GM19397 (cell line): ENCODE measurements at regions not wholly inside any gene's neighbourhood (a gene's known extent, or its start where the extent isn't known, plus 50 kb on each side); places are given as distances from the start of the nearest gene placed in this dataset.

Experiments used
- ATAC-seq: cut with Tn5 transposase; IDR thresholded peaks from one replicate; pipeline ENCODE4 v1.9.1; 2021; ENCODE audit warnings: mild to moderate bottlenecking, moderate library complexity; ENCODE audit not compliant: unreplicated experiment

DNA sequence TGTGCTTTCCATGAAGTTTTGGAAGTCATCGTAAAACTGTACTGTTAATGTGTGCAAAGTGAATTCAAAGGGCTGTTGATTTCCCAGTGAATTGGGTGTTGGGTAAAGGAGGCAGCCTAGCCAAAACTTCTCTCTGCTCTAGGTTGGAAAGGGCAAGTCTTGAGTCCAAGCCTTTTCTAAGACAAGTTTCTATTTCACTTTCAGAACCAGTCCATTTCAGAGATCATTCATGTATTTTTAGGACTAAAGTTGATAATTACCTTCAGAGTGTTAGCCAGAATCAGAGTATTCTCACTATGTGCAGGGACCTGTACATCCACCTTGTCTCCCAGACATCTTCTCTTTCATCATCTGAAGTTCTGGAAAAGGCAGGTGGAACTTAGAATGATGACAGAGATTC is 636.1 kb upstream of the KLHL29 start:
- ATAC-seq: peak; percentile 53

DNA sequence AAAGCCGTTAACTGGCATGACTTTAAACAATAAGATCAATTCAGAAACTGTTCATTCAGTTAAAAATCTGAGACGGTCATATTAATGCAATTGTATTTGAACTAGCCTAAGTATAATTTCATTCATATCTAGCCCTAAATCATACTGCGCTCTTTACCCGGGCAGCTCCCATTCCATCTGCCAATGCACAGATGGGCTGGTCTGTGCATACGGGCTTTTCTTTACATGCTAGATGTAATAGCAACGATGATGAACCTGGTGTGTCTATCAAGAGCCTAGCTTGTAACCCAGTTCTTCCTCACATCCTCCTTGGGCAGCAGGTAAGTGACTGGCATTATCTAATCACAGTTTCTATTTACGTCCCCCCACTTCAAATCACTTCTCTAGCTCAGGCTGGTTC is 631.5 kb upstream of the KLHL29 start:
- no peak for ATAC-seq

DNA sequence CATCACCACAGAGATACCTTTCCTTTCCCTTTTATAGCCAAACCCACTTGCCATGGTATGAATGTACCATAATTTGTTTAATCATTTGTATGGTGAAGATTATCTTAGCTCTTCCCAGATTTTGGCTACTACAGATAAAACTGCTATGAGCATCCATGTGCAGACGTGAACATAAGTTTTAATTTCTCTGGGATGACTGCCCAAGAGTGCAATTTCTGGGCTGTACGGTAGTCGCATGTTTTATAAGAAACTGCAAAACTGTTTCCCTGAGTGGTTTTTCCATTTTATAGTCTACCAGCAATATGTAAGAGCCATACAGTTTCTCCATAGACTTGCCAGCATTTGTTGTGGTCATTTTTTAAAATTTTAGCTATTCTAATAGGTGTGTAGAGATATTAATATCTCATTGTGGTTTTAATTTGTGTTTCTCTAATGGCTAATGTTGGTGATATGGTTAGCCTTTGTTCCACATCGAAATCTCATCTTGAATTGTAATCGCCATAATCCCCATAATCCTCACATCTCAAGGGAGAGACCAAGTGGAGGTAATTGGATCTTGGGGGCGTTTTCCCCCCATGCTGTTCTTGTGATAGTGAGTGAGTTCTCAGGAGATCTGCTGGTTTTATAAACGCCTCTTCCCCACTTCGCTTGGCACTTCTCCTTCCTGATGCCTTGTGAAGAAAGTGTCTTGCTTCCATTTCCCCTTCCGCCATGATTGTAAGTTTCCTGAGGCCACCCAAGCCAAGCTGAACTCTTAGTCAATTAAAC is 628.5 kb upstream of the KLHL29 start:
- no peak for ATAC-seq

DNA sequence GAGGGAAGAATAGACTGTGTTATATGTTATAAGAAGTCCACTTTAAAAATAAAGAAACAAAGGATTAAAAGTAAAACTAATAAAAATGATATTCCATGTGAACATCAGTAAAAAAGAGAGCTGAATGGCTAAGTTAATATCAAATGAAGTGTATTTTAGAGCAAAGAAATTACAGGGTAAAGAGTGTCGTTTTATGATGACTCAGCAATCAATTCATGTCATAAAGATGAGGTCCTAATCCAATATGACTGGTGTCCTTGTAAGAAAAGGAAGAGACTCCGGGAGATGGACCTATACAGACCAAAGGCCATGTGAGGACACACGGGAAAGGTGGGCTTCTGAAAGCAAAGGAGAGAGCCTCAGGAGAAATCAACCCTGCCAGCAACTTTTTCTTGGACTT is 615.5 kb upstream of the KLHL29 start:
- ATAC-seq: no peak

DNA sequence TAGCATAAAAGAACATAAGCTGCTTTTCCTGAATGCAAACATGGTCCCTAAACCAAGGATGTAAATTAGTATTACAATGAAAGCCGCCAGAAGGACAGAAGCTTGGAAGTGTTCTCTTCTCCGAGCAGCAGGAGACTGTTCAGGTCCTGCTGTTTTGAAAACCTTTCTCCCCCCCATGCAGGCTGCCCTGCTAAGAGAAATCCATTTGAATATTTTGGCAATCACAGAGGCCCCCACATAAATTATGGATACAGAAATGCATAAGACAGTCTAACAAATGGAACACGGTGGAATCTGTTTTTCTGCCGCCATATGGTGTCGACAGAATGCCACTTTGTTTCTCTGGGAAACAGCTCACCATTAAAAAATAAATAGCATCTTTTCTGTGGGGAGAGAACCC is 600.4 kb upstream of the KLHL29 start:
- ATAC-seq: no peak

DNA sequence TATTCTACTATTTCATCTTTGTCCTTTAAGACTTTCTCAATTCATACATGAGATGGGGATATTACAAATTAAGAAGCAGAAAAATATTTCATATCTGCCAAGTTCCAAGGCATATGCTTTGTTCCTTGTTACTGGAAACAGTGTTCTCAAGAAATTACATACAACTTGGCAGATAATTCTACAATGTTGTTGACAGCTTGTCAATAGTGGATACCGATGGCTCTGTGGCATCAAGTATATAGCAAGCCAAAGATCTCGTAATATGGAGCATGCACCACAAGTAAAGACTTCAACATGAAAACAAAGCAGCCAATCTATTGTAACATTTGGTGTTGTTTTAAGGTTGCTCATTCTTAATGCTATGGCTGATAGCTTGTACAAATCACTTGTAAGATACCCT is 598.2 kb upstream of the KLHL29 start:
- ATAC-seq: no peak

DNA sequence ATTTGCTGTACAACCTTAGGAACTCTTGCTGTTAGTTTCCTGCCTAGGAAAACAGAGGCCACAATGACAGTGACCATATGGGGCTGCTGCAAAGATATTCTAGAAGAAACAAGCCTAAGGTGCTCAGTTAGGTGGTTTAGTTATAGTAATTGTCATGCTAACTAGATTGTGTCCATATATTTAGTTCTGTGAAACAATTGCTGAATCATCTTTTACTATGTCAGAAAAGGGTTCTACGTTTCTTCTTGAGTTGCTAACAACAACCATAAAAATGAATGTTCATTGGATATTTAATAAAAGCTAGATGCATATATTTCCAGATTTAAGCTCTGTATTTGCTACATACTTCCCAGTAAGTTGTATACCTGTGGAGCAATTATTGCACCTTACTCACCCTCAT is 597.2 kb upstream of the KLHL29 start:
- no peak for ATAC-seq

DNA sequence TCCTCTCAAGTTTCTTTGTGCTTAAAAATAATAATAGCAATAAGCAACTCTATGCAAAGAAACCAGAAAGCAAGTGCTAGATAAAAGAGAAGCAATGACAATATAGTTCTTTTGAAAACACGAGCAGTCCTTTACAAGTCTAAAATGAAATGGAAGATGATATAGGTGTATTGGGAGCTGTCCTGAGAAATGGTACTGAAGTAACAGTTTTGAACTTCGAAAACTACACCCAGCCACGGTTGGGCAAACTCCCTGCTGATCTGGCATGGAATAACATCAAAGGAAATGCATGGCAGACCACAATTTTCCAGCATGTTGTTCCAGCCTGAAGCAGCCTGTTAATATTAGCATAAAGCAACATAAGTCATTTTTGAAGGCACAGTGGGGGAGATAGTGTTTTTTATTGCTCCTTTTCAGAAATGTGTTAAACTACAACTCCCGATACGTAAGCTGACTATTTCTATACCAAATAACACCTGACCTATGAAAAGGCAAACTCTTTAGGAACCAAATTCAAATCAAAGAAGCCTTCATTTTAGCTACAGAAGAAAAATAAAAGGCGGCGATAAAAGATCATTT is 596.1 kb upstream of the KLHL29 start:
- ATAC-seq: no peak

DNA sequence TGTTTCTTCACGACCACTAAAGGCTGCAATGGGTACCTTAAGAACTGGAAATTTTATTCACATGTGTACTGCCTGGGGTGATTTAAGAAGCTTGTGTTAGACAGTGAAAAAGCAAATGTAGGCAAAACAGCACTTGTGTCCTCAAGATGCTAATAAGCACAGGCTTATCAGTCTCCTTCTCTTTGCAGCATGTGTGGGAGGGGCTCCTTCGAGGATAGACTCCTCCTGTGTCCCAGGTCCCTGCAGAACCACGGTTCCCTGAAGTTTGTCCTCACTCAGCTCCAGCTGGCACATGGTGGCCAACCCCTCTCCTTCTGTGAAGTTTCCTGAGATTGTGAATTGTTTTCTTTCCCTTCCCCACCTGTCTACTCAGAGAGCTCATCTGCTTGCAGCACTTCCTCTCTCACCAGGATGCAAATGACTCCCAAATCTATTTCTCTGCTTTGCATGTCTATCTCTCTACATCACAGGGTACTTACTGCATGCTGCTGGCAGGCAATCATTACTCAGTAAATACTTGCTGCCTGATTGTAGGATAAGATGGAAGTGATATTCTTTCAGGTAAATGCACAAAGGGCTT is 589.6 kb upstream of the KLHL29 start:
- ATAC-seq: no peak

DNA sequence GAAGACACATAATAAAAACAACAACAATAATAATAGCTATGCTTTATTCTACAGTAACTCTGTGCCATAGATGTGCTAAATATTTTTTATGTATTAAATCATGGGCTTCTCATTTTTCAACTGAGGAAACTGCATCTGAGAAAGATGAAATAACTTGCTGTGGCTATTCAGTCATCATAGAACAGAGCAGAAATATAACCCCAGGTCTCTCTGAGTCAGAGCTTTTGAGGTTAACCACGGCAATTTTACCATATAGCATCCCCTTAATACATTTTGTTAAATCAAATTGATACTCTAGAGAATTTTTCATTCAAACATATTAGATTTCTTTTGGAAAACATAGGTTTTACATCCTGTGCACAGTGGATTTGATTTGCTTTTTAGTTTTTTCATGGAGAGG is 586.6 kb upstream of the KLHL29 start:
- ATAC-seq: no peak

DNA sequence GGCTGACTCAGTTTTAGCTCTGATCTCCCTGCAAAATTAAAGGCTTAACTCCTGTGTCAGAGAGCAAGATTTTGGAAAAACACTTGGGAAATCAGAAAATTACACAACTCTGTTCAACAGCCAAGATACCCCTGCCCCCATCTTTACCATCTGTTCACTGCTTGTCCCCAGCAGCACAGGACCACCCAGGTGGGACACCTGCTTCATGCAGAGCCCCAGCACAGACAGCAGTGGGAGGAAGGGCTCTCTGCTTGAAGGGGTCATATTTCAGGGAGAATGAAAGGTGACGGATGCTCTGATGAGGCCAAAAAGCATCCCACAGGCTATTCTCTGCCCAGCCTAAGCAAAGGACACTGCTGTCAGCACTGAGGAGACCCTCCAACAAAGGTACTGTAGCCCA is 584.6 kb upstream of the KLHL29 start:
- no peak for ATAC-seq

DNA sequence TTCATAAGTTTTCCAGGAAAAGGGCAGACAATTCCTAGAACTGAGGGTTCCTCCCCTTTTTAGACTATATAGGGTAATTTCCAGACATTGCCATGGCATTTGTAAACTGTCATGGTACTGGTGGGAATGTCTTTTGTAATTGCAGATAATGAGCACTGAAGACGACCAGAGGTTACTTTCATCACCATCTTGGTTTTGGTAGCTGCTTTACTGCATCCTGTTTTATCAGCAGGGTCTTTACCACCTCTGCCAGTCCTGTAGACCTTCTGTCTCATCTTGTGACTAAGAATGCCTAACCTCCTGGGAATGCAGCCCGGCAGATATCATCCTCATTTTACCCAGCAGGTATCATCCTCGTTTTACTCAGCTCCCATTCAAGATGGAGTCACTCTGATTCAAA is 583.9 kb upstream of the KLHL29 start:
- no peak for ATAC-seq

DNA sequence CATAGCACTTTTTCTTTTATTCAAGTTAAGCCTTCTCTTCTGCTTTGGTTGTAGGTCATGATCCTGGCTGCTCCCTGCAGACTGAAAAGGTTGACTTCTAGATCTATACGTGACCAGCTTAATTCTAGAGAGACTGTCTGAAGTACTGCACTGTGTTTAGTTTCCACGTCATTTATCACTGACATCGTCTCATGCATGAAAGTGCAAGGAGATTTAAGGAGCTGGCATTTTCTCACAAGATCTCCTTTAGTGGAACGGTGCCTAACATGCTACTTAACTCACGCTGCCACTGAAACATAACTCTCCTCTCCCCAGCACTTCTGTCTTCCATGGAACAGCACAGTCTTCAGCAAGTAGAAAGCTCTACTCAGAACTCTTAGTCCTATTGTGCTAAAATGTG is 583.0 kb upstream of the KLHL29 start:
- ATAC-seq: no peak

DNA sequence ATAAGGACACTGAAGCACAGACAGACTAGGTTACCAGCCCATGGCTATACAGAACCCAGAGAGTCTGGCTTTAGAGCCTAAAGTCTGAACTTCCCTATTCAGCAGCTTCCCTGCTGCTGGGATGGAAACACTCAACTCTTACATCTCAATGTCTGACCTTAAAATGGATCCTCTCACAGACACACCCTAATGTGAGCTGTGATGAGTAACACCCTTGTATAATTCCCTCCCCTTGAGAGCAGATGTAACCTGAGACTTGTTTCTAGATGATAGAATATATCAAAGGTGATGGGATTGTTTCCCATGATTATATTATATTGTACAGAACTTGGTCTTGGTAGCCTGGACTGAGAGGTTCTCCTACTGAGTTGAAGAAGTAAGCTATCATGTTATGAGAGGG is 577.1 kb upstream of the KLHL29 start:
- no peak for ATAC-seq

DNA sequence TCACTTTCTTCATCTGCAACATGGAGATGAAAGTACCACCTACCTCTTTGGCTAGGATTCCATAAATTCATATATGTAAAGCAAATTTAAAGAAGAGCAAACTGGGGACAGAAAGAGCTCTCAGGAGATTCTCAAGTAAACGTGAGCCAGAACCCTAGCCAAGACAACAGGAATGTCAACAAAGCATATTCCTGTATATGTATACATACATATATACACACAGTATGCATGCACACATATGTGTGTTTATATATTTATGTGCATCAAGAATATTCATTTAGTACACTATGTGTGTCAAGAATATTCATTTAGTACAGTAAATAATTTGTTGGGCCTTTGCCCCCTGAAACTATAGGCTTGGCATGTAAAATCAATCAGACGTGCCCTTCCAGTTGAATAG is 574.4 kb upstream of the KLHL29 start:
- ATAC-seq: no peak

DNA sequence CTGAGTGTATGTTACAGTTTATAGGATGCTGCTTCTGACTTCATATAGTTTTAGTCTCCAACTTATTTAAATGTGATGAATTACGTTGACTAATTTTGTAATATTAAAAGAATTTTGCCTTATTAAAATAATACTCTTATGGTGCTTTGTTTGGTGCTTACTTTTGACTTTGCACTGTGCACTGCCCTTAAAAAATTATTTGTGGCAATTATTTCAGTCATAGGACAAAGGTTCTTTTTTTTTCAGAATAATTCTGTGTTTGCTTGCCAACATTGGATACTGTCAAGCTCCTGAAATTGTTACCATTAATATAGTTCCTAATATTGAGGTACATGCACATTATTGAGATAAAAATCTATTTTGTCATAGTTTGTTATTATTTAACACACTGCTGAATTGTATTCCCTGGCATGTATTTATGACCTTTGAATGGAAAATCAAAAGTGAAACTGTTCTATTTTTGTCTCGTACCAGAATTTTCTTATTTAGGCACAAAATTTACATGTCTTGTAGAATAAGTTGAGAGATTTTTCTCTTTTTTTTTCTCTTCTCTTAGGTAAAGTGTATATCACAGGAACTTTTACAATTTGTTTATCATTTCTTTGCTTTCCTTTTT is 572.8 kb upstream of the KLHL29 start:
- ATAC-seq: no peak

DNA sequence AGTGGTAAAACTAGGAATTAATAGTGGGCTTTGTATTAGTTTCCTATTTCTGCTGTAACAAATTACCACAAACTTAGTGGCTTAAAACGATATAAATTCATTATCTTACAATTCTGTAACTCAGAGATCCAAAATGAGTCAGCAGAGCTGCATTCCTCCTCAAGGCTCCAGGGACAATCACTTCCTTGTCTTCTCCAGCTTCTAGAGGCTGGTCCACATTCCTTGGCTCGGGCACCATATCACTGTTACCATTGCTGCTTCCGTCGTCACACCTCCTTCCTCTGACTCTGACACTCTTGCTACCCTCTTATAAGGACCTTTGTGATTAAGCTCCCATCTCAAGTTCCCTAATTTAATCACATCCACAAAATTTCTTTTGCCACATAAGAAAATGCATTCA is 567.8 kb upstream of the KLHL29 start:
- no peak for ATAC-seq

DNA sequence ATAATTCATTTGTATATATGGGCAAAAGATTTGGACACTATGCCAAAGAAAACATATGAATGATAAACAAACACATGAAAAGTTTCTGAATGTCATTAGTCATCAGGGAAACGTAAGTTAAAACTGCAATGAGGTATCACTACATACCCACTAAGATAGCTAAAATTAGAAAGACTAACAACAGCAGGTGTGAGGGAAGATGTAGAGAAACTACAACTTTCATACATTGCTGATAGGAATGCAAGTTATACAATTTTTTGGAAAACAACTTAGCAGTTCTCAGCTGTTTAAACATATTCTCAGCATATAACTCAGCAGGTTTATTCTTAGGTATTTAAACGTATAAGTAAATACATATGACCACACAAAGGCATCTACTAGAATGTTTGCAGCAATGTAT is 563.5 kb upstream of the KLHL29 start:
- ATAC-seq: no peak

DNA sequence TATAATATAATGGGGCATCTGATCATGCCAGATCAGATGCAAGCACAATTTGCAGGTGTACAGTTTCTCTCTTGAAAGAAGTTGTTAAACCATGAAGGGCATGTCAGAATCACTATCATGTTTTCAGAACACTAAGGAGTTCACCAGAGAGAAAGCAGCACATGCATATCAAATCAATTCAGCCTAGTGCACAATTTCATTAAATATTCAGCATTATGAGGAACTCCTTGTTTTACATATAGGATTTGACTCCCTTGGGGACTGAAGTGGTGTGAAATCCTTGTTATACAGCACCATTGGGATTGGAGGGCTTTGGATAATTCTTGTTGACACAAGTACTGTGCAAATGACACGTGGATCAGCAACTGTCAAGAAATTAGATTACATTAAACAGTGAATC is 562.1 kb upstream of the KLHL29 start:
- ATAC-seq: no peak

DNA sequence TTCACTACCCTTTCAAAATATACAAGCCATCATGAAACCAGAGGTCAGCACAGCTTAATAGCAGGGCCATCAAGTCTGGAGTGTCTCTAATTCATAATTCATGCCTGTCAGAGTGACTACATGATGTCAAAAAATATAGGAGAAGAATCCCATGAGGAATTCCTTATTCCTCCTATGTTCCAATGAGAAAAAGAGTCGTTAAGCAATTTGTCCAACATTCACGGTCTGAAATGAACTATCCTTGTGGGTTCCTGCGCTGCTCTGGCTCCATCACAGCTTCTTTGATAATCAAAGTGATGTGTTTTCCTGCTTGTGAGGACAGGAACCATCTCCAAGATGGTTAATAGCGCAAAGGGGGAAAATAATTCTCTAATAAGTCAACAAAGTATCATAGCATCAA is 560.4 kb upstream of the KLHL29 start:
- no peak for ATAC-seq

DNA sequence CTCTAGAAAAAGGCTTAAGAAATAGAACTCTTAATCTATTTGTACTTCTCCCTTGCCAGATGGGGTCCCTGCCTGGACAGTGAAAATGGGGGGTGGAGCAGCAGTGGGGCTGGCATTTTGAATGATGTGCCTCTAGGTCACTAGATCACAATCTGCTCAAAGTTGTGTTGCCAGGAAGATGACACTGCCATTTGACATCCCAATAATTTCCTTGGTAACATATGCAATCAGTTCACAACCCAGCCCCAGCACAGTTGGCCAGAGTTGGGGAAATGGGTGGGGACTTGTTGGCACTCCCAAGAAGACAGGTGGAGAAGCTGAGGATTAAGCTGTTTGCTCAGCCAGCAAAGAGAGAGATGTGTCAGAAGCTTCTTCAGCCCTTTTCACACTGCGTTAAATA is 558.3 kb upstream of the KLHL29 start:
- ATAC-seq: no peak

DNA sequence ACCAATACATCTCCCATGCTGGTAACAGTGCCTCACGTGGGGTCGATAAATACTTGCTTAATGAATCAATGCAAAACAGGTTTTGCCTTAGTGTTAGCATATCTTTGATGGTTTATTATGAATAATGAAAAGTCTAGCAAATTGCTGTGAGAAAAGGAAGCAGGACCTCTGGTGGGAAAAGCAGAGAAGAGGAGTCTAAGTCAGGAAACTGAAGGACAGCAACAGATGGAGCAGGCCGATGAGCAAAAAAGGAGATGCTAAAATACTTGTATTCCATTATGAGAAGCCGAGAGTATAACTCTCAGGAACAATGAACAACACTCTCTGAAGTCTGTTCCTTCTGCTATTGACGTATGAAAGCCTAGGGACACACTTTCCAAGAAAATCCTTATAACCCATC is 555.2 kb upstream of the KLHL29 start:
- ATAC-seq: no peak
